Skeletal muscle tissue (tissue), 3 donors: ENCODE measurements at regions not wholly inside any gene's neighbourhood (a gene's known extent, or its start where the extent isn't known, plus 50 kb on each side); places are given as distances from the start of the nearest gene placed in this dataset.
"Not testable (repeated sequence)": the region's sequence is repeated elsewhere in the genome, so short reads cannot be mapped to it uniquely, and the experiment has no call there.

Experiments used
- H3K27ac ChIP-seq: one replicate; pipeline ENCODE4 v1.7.0; 2013; ENCODE audit warnings: mild to moderate bottlenecking, low read depth, low read length, inconsistent platforms
- H3K27me3 ChIP-seq, 3 donors: one replicate each; pipeline ENCODE4 v1.7.0; 2013; ENCODE audit warnings: low read length in 3 of 3; ENCODE audit not compliant: control insufficient read depth in 3 of 3, insufficient read depth in 3 of 3
- H3K36me3 ChIP-seq, 3 donors: one replicate each; pipeline ENCODE4 v1.7.0; 2013; ENCODE audit warnings: low read length in 3 of 3; ENCODE audit not compliant: control insufficient read depth in 3 of 3, insufficient read depth in 3 of 3
- H3K4me1 ChIP-seq, 3 donors: one replicate each; pipeline ENCODE4 v1.7.0; 2013; ENCODE audit warnings: low read length in 3 of 3, mild to moderate bottlenecking in 3 of 3; ENCODE audit not compliant: control insufficient read depth in 3 of 3, insufficient read depth in 3 of 3
- H3K4me3 ChIP-seq, 3 donors: one replicate each; pipeline ENCODE4 v1.7.0; 2013; ENCODE audit warnings: low read length in 3 of 3
- H3K9ac ChIP-seq, 3 donors: one replicate each; pipeline ENCODE4 v1.7.0; 2013; ENCODE audit warnings: low read length in 3 of 3, mild to moderate bottlenecking in 3 of 3, moderate library complexity in 2 of 3, low read depth in 1 of 3
- H3K9me3 ChIP-seq, 3 donors: one replicate each; pipeline ENCODE4 v1.7.0; 2013; ENCODE audit warnings: low read length in 3 of 3; ENCODE audit not compliant: control insufficient read depth in 3 of 3
- donor health status: Osteomylitis.

GRCh38 chr3:90182291-90182976 lies 1075.0 kb downstream of the EPHA3 start:
- not testable (repeated sequence) for H3K9ac ChIP-seq, H3K9me3 ChIP-seq, H3K27me3 ChIP-seq, H3K27ac ChIP-seq, H3K36me3 ChIP-seq, H3K4me1 ChIP-seq
- peak overlapping the region; percentile 13 to 59 (median 43) for H3K4me3 ChIP-seq

- Histone ChIP-seq H3K27ac (no peak overlapping the region), H3K9me3 (no peaks in the 10 kb centered on the region), H3K4me3 (no peak overlapping the region), H3K9ac (no peak overlapping the region), H3K27me3 (no peaks in the 10 kb centered on the region), H3K4me1 (no peaks in the 10 kb centered on the region), H3K36me3 (no peaks in the 10 kb centered on the region)
Measured at GRCh38 chr3:90184861-90185260, 1077.4 kb downstream of the EPHA3 start.

GRCh38 chr3:90197383-90197782 lies 1090.0 kb downstream of the EPHA3 start:
- not testable (repeated sequence) for H3K9me3 ChIP-seq, H3K27me3 ChIP-seq, H3K27ac ChIP-seq, H3K4me3 ChIP-seq, H3K36me3 ChIP-seq, H3K4me1 ChIP-seq, H3K9ac ChIP-seq

- H3K27me3 ChIP-seq, H3K4me3 ChIP-seq, H3K9ac ChIP-seq, H3K27ac ChIP-seq, H3K4me1 ChIP-seq, H3K9me3 ChIP-seq, H3K36me3 ChIP-seq: not testable (repeated sequence)
Measured at GRCh38 chr3:90202931-90203330, 1095.5 kb downstream of the EPHA3 start.

- not testable (repeated sequence) for H3K4me1 ChIP-seq, H3K36me3 ChIP-seq, H3K27me3 ChIP-seq, H3K9me3 ChIP-seq, H3K9ac ChIP-seq, H3K27ac ChIP-seq, H3K4me3 ChIP-seq
Measured at GRCh38 chr3:90206482-90206881, 1099.1 kb downstream of the EPHA3 start.

- H3K27ac ChIP-seq, H3K4me3 ChIP-seq, H3K4me1 ChIP-seq, H3K9ac ChIP-seq, H3K36me3 ChIP-seq, H3K9me3 ChIP-seq, H3K27me3 ChIP-seq: not testable (repeated sequence)
Measured at GRCh38 chr3:90207353-90208097, 1100.1 kb downstream of the EPHA3 start.

- Histone ChIP-seq H3K36me3 (no peaks in the 10 kb centered on the region), H3K4me3 (no peak overlapping the region), H3K9ac (no peak overlapping the region), H3K4me1 (no peaks in the 10 kb centered on the region), H3K9me3 (no peaks in the 10 kb centered on the region), H3K27me3 (no peaks in the 10 kb centered on the region), H3K27ac (no peak overlapping the region)
Measured at GRCh38 chr3:90221900-90222299, 1114.5 kb downstream of the EPHA3 start.

GRCh38 chr3:90241481-90241880 lies 1134.1 kb downstream of the EPHA3 start:
- H3K36me3 ChIP-seq = no peaks in the 10 kb centered on the region
- H3K4me3 ChIP-seq = no peak overlapping the region
- H3K9ac ChIP-seq = no peak overlapping the region
- H3K27me3 ChIP-seq = no peaks in the 10 kb centered on the region
- no peak overlapping the region for H3K27ac ChIP-seq
- peaks cover 0 to 2% (median 0%) of the 10 kb centered on the region in 3 donors for H3K9me3 ChIP-seq
- no peaks in the 10 kb centered on the region for H3K4me1 ChIP-seq

GRCh38 chr3:90253131-90253530 lies 1145.7 kb downstream of the EPHA3 start:
- Histone ChIP-seq H3K4me3 (no peak overlapping the region), H3K9ac (no peak overlapping the region), H3K27me3 (no peaks in the 10 kb centered on the region), H3K27ac (no peak overlapping the region), H3K4me1 (no peaks in the 10 kb centered on the region), H3K36me3 (no peaks in the 10 kb centered on the region), H3K9me3 (no peaks in the 10 kb centered on the region)

GRCh38 chr3:90261481-90262433 lies 1154.3 kb downstream of the EPHA3 start:
- Histone ChIP-seq H3K27ac (no peak overlapping the region), H3K4me1 (no peaks in the 10 kb centered on the region), H3K36me3 (no peaks in the 10 kb centered on the region), H3K9me3 (peaks cover 0 to 4% (median 0%) of the 10 kb centered on the region in 3 donors), H3K27me3 (no peaks in the 10 kb centered on the region), H3K4me3 (no peak overlapping the region), H3K9ac (no peak overlapping the region)
